Osteoblast (primary cell): ENCODE measurements at regions not wholly inside any gene's neighbourhood (a gene's known extent, or its start where the extent isn't known, plus 50 kb on each side); places are given as distances from the start of the nearest gene placed in this dataset.

Experiments
- DNase-seq: peaks from one replicate; pipeline ENCODE4 v3.0.0; 2011; ENCODE audit warnings: low spot score, mixed read lengths; ENCODE audit not compliant: insufficient read length; ENCODE audit errors: missing footprints
- H2AFZ ChIP-seq: 2 replicates; pipeline ENCODE4 v1.6.0; 2011; ENCODE audit warnings: mild to moderate bottlenecking, low read length
- H3K27ac ChIP-seq: 2 replicates; pipeline ENCODE4 v1.5.1; 2011; ENCODE audit warnings: mild to moderate bottlenecking, low read depth, low read length, moderate library complexity
- H3K27me3 ChIP-seq: 2 replicates; pipeline ENCODE4 v1.6.0; 2012; ENCODE audit warnings: mild to moderate bottlenecking, control low read depth, inconsistent platforms, low read length, moderate library complexity; ENCODE audit not compliant: insufficient read depth
- H3K36me3 ChIP-seq: 2 replicates; pipeline ENCODE4 v1.5.1; 2011; ENCODE audit warnings: mild to moderate bottlenecking, low read length, control low read depth, moderate library complexity; ENCODE audit not compliant: insufficient read depth
- H3K4me1 ChIP-seq: 2 replicates; pipeline ENCODE4 v1.5.1; 2011; ENCODE audit warnings: mild to moderate bottlenecking, low read length, control low read depth, moderate library complexity; ENCODE audit not compliant: insufficient read depth
- H3K4me2 ChIP-seq: 2 replicates; pipeline ENCODE4 v1.6.0; 2011; ENCODE audit warnings: mild to moderate bottlenecking, low read length; ENCODE audit not compliant: insufficient read depth
- H3K4me3 ChIP-seq: fragments of 200-600 bp; sonication (generic); 3 replicates; pipeline ENCODE4 v1.5.1; 2012; ENCODE audit warnings: mild to moderate bottlenecking, low read length, inconsistent platforms; ENCODE audit not compliant: insufficient read depth
- H3K79me2 ChIP-seq: 2 replicates; pipeline ENCODE4 v1.6.0; 2012; ENCODE audit warnings: mild to moderate bottlenecking, low read length, control low read depth, inconsistent platforms; ENCODE audit not compliant: insufficient read depth
- H3K9me3 ChIP-seq: 2 replicates; pipeline ENCODE4 v1.5.1; 2011; ENCODE audit warnings: low read depth, low read length, control low read depth
- H4K20me1 ChIP-seq: 2 replicates; pipeline ENCODE4 v1.6.0; 2012; ENCODE audit warnings: mild to moderate bottlenecking, low read length, control low read depth; ENCODE audit not compliant: insufficient read depth
- CTCF ChIP-seq: IDR thresholded peaks from 2 replicates; pipeline ENCODE4 v1.5.1; 2011; ENCODE audit warnings: mild to moderate bottlenecking, low read depth, low read length, moderate library complexity; ENCODE audit errors: extremely low read depth

- no peaks in the 10 kb centered on the region for H3K79me2 ChIP-seq
- H3K4me3 ChIP-seq, result no peak overlapping the region
- H3K9me3 ChIP-seq, result no peaks in the 10 kb centered on the region
- no peak overlapping the region for H3K27ac ChIP-seq
- H3K36me3 ChIP-seq, result no peaks in the 10 kb centered on the region
- no peak for DNase-seq
- H3K4me2 ChIP-seq, result no peak overlapping the region
- no peak for TF ChIP-seq CTCF
- no peak overlapping the region for H2AFZ ChIP-seq
- no peaks in the 10 kb centered on the region for H4K20me1 ChIP-seq
- H3K27me3 ChIP-seq, result peaks cover 42% of the 10 kb centered on the region
- H3K4me1 ChIP-seq, result no peaks in the 10 kb centered on the region
These were observed 600.3 kb downstream of the MID1IP1 start for GRCh38 chrX:39401483-39402110.

- no peaks in the 10 kb centered on the region for H3K9me3 ChIP-seq
- H2AFZ ChIP-seq, result no peak overlapping the region
- H3K79me2 ChIP-seq, result no peaks in the 10 kb centered on the region
- no peaks in the 10 kb centered on the region for H3K4me1 ChIP-seq
- DNase-seq, result no peak
- no peak overlapping the region for H3K4me3 ChIP-seq
- H4K20me1 ChIP-seq, result no peaks in the 10 kb centered on the region
- H3K36me3 ChIP-seq, result no peaks in the 10 kb centered on the region
- H3K4me2 ChIP-seq, result no peak overlapping the region
- peaks cover 44% of the 10 kb centered on the region for H3K27me3 ChIP-seq
- H3K27ac ChIP-seq, result no peak overlapping the region
- no peak for TF ChIP-seq CTCF
These were observed 600.9 kb downstream of the MID1IP1 start for GRCh38 chrX:39402158-39402557.

GRCh38 chrX:39406799-39407198 is 605.5 kb downstream of the MID1IP1 start:
- Histone ChIP-seq H3K4me2 (no peak overlapping the region), H4K20me1 (no peaks in the 10 kb centered on the region), H3K27ac (no peak overlapping the region), H3K4me3 (no peak overlapping the region), H2AFZ (no peak overlapping the region), H3K79me2 (no peaks in the 10 kb centered on the region), H3K9me3 (no peaks in the 10 kb centered on the region), H3K27me3 (peaks cover 43% of the 10 kb centered on the region), H3K36me3 (no peaks in the 10 kb centered on the region), H3K4me1 (no peaks in the 10 kb centered on the region)
- no peak for TF ChIP-seq CTCF
- no peak for DNase-seq

GRCh38 chrX:39409246-39409917 is 608.1 kb downstream of the MID1IP1 start:
- no peaks in the 10 kb centered on the region for H3K4me1 ChIP-seq
- no peak for DNase-seq

More at GRCh38 chrX:39409246-39409917, 608.1 kb downstream of the MID1IP1 start:
- Histone ChIP-seq H2AFZ (no peak overlapping the region), H3K4me3 (no peak overlapping the region), H3K9me3 (no peaks in the 10 kb centered on the region), H3K79me2 (no peaks in the 10 kb centered on the region), H3K27ac (no peak overlapping the region), H3K27me3 (peaks cover 41% of the 10 kb centered on the region), H4K20me1 (no peaks in the 10 kb centered on the region), H3K36me3 (no peaks in the 10 kb centered on the region), H3K4me2 (no peak overlapping the region)
- no peak for TF ChIP-seq CTCF
